ENCODE measurements at regions not wholly inside any gene's neighbourhood (a gene's known extent, or its start where the extent isn't known, plus 50 kb on each side); places are given as distances from the start of the nearest gene placed in this dataset.

DNA sequence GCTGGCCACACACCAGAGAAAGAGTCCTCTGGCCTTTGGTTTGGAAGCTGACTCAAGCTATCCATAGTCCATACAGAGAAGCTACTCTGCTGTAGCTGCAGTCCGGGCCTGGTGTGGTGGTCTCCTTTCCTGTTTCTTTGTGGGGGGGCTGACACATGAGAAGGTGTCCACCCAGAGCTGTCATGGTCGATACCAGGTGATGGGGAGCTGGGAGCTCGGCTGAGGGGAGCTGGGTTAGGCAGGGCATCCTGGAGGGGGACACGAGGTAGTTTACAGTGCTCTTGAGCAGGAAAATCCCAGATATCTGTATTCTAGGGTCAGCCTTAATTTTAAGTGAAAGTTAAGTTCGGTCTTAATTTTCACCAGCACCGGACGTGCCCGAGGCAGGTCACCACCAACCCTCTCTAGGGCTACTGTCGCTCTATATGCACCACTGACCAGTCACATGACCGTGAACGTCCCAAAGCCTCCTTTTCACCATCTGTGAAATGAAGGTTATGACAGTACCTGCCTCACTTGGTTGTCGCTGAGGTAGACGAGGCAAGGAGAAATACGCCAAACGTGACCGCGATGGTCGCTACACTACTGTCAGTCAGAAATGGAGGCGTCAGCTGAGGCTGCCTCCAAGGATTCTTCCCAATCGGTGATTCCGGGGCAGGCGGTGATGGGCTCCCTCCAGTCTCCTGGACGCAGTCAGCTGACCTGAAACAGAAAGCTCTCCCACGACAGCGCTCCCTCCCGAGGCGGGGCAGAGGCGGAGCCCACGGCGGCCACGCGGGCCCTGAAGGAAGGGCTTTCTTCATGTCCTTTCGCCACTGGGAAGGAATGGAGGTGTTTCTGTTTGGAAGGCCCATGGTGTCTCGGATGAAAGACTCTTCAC lies 69.4 kb upstream of the SHH start:
- TF ChIP-seq, protein P1, sequence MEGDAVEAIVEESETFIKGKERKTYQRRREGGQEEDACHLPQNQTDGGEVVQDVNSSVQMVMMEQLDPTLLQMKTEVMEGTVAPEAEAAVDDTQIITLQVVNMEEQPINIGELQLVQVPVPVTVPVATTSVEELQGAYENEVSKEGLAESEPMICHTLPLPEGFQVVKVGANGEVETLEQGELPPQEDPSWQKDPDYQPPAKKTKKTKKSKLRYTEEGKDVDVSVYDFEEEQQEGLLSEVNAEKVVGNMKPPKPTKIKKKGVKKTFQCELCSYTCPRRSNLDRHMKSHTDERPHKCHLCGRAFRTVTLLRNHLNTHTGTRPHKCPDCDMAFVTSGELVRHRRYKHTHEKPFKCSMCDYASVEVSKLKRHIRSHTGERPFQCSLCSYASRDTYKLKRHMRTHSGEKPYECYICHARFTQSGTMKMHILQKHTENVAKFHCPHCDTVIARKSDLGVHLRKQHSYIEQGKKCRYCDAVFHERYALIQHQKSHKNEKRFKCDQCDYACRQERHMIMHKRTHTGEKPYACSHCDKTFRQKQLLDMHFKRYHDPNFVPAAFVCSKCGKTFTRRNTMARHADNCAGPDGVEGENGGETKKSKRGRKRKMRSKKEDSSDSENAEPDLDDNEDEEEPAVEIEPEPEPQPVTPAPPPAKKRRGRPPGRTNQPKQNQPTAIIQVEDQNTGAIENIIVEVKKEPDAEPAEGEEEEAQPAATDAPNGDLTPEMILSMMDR (IDR thresholded peaks at IDR 0.05) = no peak
- no peak for TF ChIP-seq POLR2A (IDR thresholded peaks at IDR 0.05)

Measured in ovary (tissue), 3 donors.